ENCODE measurements at regions not wholly inside any gene's neighbourhood (a gene's known extent, or its start where the extent isn't known, plus 50 kb on each side); places are given as distances from the start of the nearest gene placed in this dataset.

DNA sequence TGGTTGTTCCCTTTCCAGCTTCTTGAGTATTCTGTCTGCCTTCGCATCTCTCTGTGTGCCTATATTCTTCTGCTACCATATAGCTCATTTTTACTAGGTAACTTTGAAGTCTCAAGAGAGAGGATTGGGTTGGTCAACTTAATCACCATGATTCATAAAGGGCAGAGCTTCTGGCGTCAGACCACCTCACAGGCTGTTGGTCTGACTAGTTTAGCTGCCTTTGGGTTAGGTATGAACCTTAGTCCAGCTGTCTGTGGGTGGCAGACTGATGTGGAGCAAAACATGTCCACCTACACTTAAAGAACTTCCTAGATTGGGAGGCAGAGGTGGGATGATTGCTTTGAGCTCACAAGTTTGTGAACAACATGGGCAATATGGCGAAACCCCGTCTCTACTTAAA, 192.2 kb upstream of the SGK1 start:
- no peaks in the 10 kb centered on the region for H3K79me2 ChIP-seq (ENCODE audit: control insufficient read depth, insufficient read depth, low read length)
- no peaks in the 10 kb centered on the region for H3K36me3 ChIP-seq (ENCODE audit: control insufficient read depth, insufficient read depth, low read length)
- H3K4me3 ChIP-seq, result no peak overlapping the region
- DNase-seq (ENCODE audit: extremely low read depth in 1 of 4, low spot score in 3 of 4) (no peak), FAIRE-seq (no peak), ATAC-seq (no peak)
- CTCF ChIA-PET (ENCODE audit: low intra/inter-chr PET ratio), result no interaction called here
- no peaks in the 10 kb centered on the region for H3K27me3 ChIP-seq (ENCODE audit: control insufficient read depth in 2 of 2, insufficient read depth in 2 of 2, low read length in 2 of 2)
- H3K9ac ChIP-seq (ENCODE audit: insufficient read depth in 1 of 2, low read depth in 2 of 2, low read length in 2 of 2), result no peak overlapping the region
- no peak overlapping the region for H3K4me2 ChIP-seq (ENCODE audit: insufficient read depth, low read length)
- TF ChIP-seq ZNF444 (CRISPR knock-in tag; IDR thresholded peaks at IDR 0.05) (no peak), NCOA1 (IDR thresholded peaks at IDR 0.05; ENCODE audit: low read depth) (no peak), SIRT6 (IDR thresholded peaks at IDR 0.05; ENCODE audit: low read depth, low read length) (no peak), GABPB2 (CRISPR knock-in tag; conservative IDR thresholded peaks at IDR 0.05) (no peak), ZNF197 (CRISPR knock-in tag; IDR thresholded peaks at IDR 0.05; ENCODE audit: low read depth) (peak; percentile 45; the same call in 1 of the 2 replicates), ZNF766 (CRISPR knock-in tag; conservative IDR thresholded peaks at IDR 0.05) (0 out of 2 replicates have a peak, but pooled peaks have one; percentile 5)
- TF ChIP-seq, protein P1, sequence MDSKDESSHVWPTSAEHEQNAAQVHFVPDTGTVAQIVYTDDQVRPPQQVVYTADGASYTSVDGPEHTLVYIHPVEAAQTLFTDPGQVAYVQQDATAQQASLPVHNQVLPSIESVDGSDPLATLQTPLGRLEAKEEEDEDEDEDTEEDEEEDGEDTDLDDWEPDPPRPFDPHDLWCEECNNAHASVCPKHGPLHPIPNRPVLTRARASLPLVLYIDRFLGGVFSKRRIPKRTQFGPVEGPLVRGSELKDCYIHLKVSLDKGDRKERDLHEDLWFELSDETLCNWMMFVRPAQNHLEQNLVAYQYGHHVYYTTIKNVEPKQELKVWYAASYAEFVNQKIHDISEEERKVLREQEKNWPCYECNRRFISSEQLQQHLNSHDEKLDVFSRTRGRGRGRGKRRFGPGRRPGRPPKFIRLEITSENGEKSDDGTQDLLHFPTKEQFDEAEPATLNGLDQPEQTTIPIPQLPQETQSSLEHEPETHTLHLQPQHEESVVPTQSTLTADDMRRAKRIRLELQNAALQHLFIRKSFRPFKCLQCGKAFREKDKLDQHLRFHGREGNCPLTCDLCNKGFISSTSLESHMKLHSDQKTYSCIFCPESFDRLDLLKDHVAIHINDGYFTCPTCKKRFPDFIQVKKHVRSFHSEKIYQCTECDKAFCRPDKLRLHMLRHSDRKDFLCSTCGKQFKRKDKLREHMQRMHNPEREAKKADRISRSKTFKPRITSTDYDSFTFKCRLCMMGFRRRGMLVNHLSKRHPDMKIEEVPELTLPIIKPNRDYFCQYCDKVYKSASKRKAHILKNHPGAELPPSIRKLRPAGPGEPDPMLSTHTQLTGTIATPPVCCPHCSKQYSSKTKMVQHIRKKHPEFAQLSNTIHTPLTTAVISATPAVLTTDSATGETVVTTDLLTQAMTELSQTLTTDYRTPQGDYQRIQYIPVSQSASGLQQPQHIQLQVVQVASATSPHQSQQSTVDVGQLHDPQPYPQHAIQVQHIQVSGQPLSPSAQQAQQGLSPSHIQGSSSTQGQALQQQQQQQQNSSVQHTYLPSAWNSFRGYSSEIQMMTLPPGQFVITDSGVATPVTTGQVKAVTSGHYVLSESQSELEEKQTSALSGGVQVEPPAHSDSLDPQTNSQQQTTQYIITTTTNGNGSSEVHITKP (IDR thresholded peaks at IDR 0.05; ENCODE audit: partially characterized antibody), result no peak
- no peaks in the 10 kb centered on the region for H3K9me3 ChIP-seq (replicated peaks; ENCODE audit: control insufficient read depth, insufficient read depth, low read depth, low read length)
- in situ Hi-C loops (cut with MboI) (no loop called here), intact Hi-C loops (cut with micrococcal nuclease) (no loop called here)
- no peaks in the 10 kb centered on the region for H4K20me1 ChIP-seq (replicated peaks; ENCODE audit: control insufficient read depth, insufficient read depth, low read length)
- peak overlapping the region; percentile 46; the same call in 1 of the 2 replicates for H2AFZ ChIP-seq (ENCODE audit: low read depth, low read length)
- no peaks in the 10 kb centered on the region; a peak in 1 of 5 replicates for H3K4me1 ChIP-seq (replicated peaks in 1 of 2; ENCODE audit: control insufficient read depth in 2 of 2, insufficient read depth in 2 of 2, low read length in 2 of 2)
- H3K27ac ChIP-seq (ENCODE audit: extremely low read depth, low read depth, low read length), result no peak overlapping the region
- no TSS peak for BruUV-seq (replicated peaks)
- no peaks in the 10 kb centered on the region for H3K9me1 ChIP-seq (ENCODE audit: control insufficient read depth, insufficient read depth, low read length)
- WGBS (ENCODE audit: insufficient coverage, low coverage, missing lambda C conversion rate), result 43% methylated on average over 4 of the region's 4 CpGs
- POLR2A ChIA-PET, result interaction anchor here (0.6 to 1.1 kb wide), 3 partner anchors 17 to 331 kb away, joined by 3 to 4 read pairs (median 3); no protein-coding TSS in a partner anchor
